ENCODE measurements at regions not wholly inside any gene's neighbourhood (a gene's known extent, or its start where the extent isn't known, plus 50 kb on each side); places are given as distances from the start of the nearest gene placed in this dataset.

DNA sequence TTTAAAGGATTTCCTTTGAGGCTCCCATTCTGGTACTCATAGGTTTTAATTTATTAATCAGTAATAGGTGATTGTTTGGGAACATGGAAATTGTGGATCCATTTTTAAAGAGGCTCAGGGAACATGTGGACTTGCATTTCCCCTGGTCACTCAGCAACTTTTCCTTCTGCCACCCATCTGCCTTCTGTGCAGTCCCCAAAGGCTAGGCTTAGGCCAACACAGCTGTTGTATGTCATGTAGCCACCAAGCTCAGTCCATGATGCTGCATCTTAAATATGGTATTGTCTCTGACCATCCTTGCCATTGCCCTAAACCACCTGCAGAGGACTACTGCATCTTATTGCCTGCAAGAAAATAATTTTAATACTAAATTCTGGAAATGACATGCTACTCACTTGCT lies 416.7 kb upstream of the SEMA6D start:
- TF ChIP-seq EZH2 (IDR thresholded peaks at IDR 0.05; ENCODE audit: borderline replicate concordance, low read length), result no peak
- TF ChIP-seq, protein P1, sequence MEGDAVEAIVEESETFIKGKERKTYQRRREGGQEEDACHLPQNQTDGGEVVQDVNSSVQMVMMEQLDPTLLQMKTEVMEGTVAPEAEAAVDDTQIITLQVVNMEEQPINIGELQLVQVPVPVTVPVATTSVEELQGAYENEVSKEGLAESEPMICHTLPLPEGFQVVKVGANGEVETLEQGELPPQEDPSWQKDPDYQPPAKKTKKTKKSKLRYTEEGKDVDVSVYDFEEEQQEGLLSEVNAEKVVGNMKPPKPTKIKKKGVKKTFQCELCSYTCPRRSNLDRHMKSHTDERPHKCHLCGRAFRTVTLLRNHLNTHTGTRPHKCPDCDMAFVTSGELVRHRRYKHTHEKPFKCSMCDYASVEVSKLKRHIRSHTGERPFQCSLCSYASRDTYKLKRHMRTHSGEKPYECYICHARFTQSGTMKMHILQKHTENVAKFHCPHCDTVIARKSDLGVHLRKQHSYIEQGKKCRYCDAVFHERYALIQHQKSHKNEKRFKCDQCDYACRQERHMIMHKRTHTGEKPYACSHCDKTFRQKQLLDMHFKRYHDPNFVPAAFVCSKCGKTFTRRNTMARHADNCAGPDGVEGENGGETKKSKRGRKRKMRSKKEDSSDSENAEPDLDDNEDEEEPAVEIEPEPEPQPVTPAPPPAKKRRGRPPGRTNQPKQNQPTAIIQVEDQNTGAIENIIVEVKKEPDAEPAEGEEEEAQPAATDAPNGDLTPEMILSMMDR (IDR thresholded peaks at IDR 0.05; ENCODE audit: low read length), result no peak
